ENCODE measurements at regions not wholly inside any gene's neighbourhood (a gene's known extent, or its start where the extent isn't known, plus 50 kb on each side); places are given as distances from the start of the nearest gene placed in this dataset.

DNA sequence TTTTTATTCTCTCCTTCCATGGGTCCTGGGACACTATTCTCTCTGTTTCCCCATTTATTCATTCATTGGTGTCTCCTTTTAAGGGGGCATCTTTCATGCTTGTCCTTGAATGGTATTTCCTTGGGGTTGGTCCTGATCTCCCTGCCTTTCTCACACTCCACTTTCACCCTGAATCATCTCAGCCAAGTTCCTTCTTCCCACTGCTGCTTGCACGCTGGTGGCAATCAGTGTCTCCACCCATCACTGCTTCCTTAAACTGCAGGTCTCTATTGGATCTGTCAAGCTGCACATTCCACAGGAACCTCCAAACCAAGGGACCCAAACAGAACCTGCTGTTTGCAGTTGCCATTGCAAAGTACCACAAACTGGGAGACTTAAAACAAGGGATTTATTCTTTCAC, 89.3 kb upstream of the SDK2 start:
- Mint-ChIP-seq H3K36me3 (no peaks in the 10 kb centered on the region), H3K27me3 (ENCODE audit: insufficient read depth, low read depth) (peaks cover 14% of the 10 kb centered on the region), H3K9me3 (peaks cover 22% of the 10 kb centered on the region), H3K4me3 (no peak overlapping the region), H3K27ac (no peak overlapping the region), H3K4me1 (peaks cover 9% of the 10 kb centered on the region)
- no peaks in the 10 kb centered on the region for H3K36me3 ChIP-seq
- H3K9ac ChIP-seq, result no peak overlapping the region
- H3K4me3 ChIP-seq, result no peak overlapping the region
- no peaks in the 10 kb centered on the region for H3K4me1 ChIP-seq
- H3K9me3 ChIP-seq (ENCODE audit: low read depth), result no peaks in the 10 kb centered on the region
- H3K27me3 ChIP-seq, result no peaks in the 10 kb centered on the region
- no peaks in the 10 kb centered on the region for H3F3A ChIP-seq (ENCODE audit: low read depth)
- no peak for TF ChIP-seq EZH2phosphoT487 (IDR thresholded peaks at IDR 0.05)
- no peaks in the 10 kb centered on the region for H3K79me2 ChIP-seq (ENCODE audit: low read depth)
- H2AFZ ChIP-seq (replicated peaks), result no peak overlapping the region
- H3K4me2 ChIP-seq, result no peak overlapping the region
- no peak for DNase-seq (ENCODE audit: low spot score)
- no peak overlapping the region for H3K27ac ChIP-seq
- H4K20me1 ChIP-seq (ENCODE audit: low read depth), result no peaks in the 10 kb centered on the region

DNA sequence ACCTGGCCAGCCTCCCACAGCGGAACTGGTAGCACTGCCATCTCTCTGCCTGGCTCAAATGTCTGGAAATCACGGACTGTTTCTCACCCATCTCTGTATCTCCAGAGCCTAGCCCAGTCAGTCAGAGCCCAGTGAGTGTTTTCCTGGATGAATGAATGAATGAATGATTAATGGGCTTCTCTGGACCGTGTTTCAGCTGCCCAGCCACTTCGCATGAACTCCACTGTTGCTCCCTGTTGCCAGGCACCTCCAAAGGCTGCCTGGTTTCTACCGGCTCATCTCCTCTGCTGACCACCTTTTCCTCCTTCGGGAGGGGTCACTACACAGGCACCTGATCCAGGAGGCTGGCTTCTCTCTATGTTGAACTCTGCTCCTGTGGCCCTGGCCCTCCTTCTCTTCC, 91.0 kb upstream of the SDK2 start:
- H3K27ac ChIP-seq, result no peak overlapping the region
- no peaks in the 10 kb centered on the region for H3F3A ChIP-seq (ENCODE audit: low read depth)
- Mint-ChIP-seq H3K27ac (no peak overlapping the region), H3K4me3 (no peak overlapping the region), H3K9me3 (peaks cover 16% of the 10 kb centered on the region), H3K27me3 (ENCODE audit: insufficient read depth, low read depth) (peaks cover 12% of the 10 kb centered on the region), H3K4me1 (peaks cover 18% of the 10 kb centered on the region), H3K36me3 (no peaks in the 10 kb centered on the region)
- H2AFZ ChIP-seq (replicated peaks), result no peak overlapping the region
- DNase-seq (ENCODE audit: low spot score), result no peak
- no peaks in the 10 kb centered on the region for H3K79me2 ChIP-seq (ENCODE audit: low read depth)
- no peak overlapping the region for H3K9ac ChIP-seq
- H3K4me3 ChIP-seq, result no peak overlapping the region
- H3K27me3 ChIP-seq, result no peaks in the 10 kb centered on the region
- no peak overlapping the region for H3K4me2 ChIP-seq
- peaks cover 4% of the 10 kb centered on the region for H3K4me1 ChIP-seq
- H3K9me3 ChIP-seq (ENCODE audit: low read depth), result no peaks in the 10 kb centered on the region
- no peaks in the 10 kb centered on the region for H4K20me1 ChIP-seq (ENCODE audit: low read depth)
- H3K36me3 ChIP-seq, result no peaks in the 10 kb centered on the region
- TF ChIP-seq, protein P1, sequence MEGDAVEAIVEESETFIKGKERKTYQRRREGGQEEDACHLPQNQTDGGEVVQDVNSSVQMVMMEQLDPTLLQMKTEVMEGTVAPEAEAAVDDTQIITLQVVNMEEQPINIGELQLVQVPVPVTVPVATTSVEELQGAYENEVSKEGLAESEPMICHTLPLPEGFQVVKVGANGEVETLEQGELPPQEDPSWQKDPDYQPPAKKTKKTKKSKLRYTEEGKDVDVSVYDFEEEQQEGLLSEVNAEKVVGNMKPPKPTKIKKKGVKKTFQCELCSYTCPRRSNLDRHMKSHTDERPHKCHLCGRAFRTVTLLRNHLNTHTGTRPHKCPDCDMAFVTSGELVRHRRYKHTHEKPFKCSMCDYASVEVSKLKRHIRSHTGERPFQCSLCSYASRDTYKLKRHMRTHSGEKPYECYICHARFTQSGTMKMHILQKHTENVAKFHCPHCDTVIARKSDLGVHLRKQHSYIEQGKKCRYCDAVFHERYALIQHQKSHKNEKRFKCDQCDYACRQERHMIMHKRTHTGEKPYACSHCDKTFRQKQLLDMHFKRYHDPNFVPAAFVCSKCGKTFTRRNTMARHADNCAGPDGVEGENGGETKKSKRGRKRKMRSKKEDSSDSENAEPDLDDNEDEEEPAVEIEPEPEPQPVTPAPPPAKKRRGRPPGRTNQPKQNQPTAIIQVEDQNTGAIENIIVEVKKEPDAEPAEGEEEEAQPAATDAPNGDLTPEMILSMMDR (IDR thresholded peaks at IDR 0.05), result no peak
- TF ChIP-seq EZH2phosphoT487 (IDR thresholded peaks at IDR 0.05) (no peak), EZH2 (IDR thresholded peaks at IDR 0.05) (no peak)

DNA sequence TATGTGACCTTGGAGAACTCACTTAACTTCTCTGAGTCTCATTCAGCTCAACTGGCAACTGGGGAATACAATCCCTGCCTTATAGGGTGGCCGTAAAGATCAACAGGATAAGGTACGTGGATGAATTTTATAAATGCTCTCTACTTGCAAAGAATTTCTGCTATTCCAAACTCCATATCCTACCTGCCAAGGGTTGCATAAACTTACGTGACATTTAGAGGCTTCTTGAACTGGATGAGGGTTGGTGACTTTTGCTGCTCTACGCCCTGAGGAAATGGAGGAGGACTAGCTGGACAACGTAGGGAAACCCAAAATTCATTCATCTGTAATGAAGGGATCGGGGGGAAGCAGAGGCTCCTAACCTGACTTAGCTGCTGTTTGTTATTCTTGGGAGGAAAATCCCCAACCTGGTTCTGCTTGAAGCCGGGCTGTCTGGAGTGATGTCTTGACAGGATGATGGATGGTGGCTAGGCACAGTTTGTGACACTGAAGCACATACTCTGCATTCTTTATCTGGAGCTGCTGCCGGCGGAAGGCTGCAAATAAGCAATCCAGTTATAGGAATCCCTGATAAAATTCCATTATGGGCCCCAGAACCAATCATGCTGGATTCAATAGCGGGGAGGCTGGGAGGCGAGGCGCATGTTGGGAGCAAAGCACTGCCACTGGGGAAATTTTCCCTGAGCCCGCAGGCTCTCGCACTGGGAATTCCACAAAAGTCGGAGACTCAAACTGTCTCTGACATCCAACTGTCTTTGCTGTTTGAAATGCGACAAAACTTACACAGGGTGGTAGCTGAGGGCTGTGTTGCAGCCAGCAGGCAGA, 94.7 kb upstream of the SDK2 start:
- H3K4me1 ChIP-seq, result peaks cover 8% of the 10 kb centered on the region
- H3K36me3 ChIP-seq, result no peaks in the 10 kb centered on the region
- H2AFZ ChIP-seq (replicated peaks), result no peak overlapping the region
- H3K9ac ChIP-seq, result no peak overlapping the region
- H3K4me3 Mint-ChIP-seq, result no peak overlapping the region
- H3K4me2 ChIP-seq, result no peak overlapping the region
- no peak for DNase-seq (ENCODE audit: low spot score)
- H3K27me3 ChIP-seq, result no peaks in the 10 kb centered on the region
- H3K27ac Mint-ChIP-seq, result peak overlapping the region; percentile 58
- H4K20me1 ChIP-seq (ENCODE audit: low read depth), result no peaks in the 10 kb centered on the region
- no peaks in the 10 kb centered on the region for H3K36me3 Mint-ChIP-seq
- H3K27ac ChIP-seq, result no peak overlapping the region
- TF ChIP-seq, protein P1 (IDR thresholded peaks at IDR 0.05), result no peak
- TF ChIP-seq EZH2 (IDR thresholded peaks at IDR 0.05), result no peak
- no peak for TF ChIP-seq EZH2phosphoT487 (IDR thresholded peaks at IDR 0.05)
- peaks cover 2% of the 10 kb centered on the region for H3K9me3 Mint-ChIP-seq
- H3K79me2 ChIP-seq (ENCODE audit: low read depth), result no peaks in the 10 kb centered on the region
- no peaks in the 10 kb centered on the region for H3K9me3 ChIP-seq (ENCODE audit: low read depth)
- H3K27me3 Mint-ChIP-seq (ENCODE audit: insufficient read depth, low read depth), result peaks cover 15% of the 10 kb centered on the region
- peaks cover 27% of the 10 kb centered on the region for H3K4me1 Mint-ChIP-seq
- no peaks in the 10 kb centered on the region for H3F3A ChIP-seq (ENCODE audit: low read depth)
- no peak overlapping the region for H3K4me3 ChIP-seq

DNA sequence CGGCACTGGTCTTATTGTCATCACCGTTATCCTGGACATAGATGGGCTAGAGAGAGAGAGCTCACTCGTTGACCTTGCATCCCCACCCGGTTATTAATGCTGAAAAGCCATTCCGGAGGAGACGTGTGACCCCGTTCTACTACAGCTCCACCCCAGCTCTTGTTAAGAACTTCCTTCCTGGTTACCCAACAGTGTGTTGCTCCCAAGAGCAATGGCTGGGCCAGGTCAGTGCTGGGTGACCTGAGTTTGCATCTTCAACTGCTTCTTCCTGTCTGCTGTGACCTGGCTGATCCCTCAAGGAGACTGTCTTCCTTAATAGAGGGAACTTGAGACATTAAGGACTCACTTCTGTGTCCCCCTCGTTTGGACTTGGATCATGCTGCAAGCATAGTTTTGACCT, 96.1 kb upstream of the SDK2 start:
- no peaks in the 10 kb centered on the region for H3F3A ChIP-seq (ENCODE audit: low read depth)
- H3K9me3 ChIP-seq (ENCODE audit: low read depth), result no peaks in the 10 kb centered on the region
- no peak overlapping the region for H2AFZ ChIP-seq (replicated peaks)
- Mint-ChIP-seq H3K36me3 (no peaks in the 10 kb centered on the region), H3K9me3 (peaks cover 2% of the 10 kb centered on the region), H3K27ac (no peak overlapping the region), H3K27me3 (ENCODE audit: insufficient read depth, low read depth) (peaks cover 16% of the 10 kb centered on the region), H3K4me3 (no peak overlapping the region), H3K4me1 (peaks cover 38% of the 10 kb centered on the region)
- no peak overlapping the region for H3K4me3 ChIP-seq
- H4K20me1 ChIP-seq (ENCODE audit: low read depth), result no peaks in the 10 kb centered on the region
- H3K9ac ChIP-seq, result no peak overlapping the region
- no peak for DNase-seq (ENCODE audit: low spot score)
- no peaks in the 10 kb centered on the region for H3K79me2 ChIP-seq (ENCODE audit: low read depth)
- H3K27ac ChIP-seq, result no peak overlapping the region
- TF ChIP-seq EZH2 (IDR thresholded peaks at IDR 0.05) (no peak), EZH2phosphoT487 (IDR thresholded peaks at IDR 0.05) (no peak)
- TF ChIP-seq, protein P1 (IDR thresholded peaks at IDR 0.05), result no peak
- H3K36me3 ChIP-seq, result no peaks in the 10 kb centered on the region
- peaks cover 12% of the 10 kb centered on the region for H3K4me1 ChIP-seq
- no peaks in the 10 kb centered on the region for H3K27me3 ChIP-seq
- no peak overlapping the region for H3K4me2 ChIP-seq

All from neural progenitor cell (in vitro differentiated cells).